ENCODE measurements at regions not wholly inside any gene's neighbourhood (a gene's known extent, or its start where the extent isn't known, plus 50 kb on each side); places are given as distances from the start of the nearest gene placed in this dataset.

DNA sequence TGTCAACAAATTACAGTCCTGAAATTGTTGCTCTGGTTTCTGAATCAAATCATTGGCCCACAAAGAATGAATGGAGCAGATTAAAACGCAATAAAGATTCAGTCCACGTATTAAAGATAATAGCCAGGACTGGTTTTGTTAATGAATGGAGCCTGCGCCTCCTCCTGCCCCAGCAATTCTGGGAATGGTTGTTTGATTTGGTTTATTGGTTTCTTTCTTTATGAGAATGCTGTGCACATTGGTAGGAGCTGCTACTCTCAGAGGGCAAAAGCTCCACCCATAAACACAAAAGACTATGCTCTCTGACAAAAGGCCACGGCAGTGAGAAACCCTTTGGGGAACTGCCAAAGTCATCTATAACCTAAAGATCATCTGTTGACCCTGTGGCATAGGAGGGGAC is 261.1 kb downstream of the ABHD5 start:
- TF ChIP-seq SPI1 (IDR thresholded peaks at IDR 0.05; ENCODE audit: borderline replicate concordance, low read depth) = no peak
- TF ChIP-seq, protein P1, sequence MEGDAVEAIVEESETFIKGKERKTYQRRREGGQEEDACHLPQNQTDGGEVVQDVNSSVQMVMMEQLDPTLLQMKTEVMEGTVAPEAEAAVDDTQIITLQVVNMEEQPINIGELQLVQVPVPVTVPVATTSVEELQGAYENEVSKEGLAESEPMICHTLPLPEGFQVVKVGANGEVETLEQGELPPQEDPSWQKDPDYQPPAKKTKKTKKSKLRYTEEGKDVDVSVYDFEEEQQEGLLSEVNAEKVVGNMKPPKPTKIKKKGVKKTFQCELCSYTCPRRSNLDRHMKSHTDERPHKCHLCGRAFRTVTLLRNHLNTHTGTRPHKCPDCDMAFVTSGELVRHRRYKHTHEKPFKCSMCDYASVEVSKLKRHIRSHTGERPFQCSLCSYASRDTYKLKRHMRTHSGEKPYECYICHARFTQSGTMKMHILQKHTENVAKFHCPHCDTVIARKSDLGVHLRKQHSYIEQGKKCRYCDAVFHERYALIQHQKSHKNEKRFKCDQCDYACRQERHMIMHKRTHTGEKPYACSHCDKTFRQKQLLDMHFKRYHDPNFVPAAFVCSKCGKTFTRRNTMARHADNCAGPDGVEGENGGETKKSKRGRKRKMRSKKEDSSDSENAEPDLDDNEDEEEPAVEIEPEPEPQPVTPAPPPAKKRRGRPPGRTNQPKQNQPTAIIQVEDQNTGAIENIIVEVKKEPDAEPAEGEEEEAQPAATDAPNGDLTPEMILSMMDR (IDR thresholded peaks at IDR 0.05; ENCODE audit: insufficient read depth, low read length) = no peak
- TF ChIP-seq POLR2AphosphoS5 (IDR thresholded peaks at IDR 0.05; ENCODE audit: low read depth) = no peak
- TF ChIP-seq GABPA (IDR thresholded peaks at IDR 0.05; ENCODE audit: low read depth) = no peak
- TF ChIP-seq, protein P2, sequence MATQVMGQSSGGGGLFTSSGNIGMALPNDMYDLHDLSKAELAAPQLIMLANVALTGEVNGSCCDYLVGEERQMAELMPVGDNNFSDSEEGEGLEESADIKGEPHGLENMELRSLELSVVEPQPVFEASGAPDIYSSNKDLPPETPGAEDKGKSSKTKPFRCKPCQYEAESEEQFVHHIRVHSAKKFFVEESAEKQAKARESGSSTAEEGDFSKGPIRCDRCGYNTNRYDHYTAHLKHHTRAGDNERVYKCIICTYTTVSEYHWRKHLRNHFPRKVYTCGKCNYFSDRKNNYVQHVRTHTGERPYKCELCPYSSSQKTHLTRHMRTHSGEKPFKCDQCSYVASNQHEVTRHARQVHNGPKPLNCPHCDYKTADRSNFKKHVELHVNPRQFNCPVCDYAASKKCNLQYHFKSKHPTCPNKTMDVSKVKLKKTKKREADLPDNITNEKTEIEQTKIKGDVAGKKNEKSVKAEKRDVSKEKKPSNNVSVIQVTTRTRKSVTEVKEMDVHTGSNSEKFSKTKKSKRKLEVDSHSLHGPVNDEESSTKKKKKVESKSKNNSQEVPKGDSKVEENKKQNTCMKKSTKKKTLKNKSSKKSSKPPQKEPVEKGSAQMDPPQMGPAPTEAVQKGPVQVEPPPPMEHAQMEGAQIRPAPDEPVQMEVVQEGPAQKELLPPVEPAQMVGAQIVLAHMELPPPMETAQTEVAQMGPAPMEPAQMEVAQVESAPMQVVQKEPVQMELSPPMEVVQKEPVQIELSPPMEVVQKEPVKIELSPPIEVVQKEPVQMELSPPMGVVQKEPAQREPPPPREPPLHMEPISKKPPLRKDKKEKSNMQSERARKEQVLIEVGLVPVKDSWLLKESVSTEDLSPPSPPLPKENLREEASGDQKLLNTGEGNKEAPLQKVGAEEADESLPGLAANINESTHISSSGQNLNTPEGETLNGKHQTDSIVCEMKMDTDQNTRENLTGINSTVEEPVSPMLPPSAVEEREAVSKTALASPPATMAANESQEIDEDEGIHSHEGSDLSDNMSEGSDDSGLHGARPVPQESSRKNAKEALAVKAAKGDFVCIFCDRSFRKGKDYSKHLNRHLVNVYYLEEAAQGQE (IDR thresholded peaks at IDR 0.05; ENCODE audit: insufficient replicate concordance, low read depth) = no peak
- Histone ChIP-seq H3K4me3 (replicated peaks; ENCODE audit: insufficient read depth, low read length) (no peak overlapping the region), H3K27me3 (ENCODE audit: insufficient read depth, poor library complexity, severe bottlenecking) (peaks cover 3% of the 10 kb centered on the region), H3K27ac (replicated peaks) (no peak overlapping the region)
- DNase-seq (ENCODE audit: low read depth in 1 of 2, low spot score in 1 of 2) = no peak

DNA sequence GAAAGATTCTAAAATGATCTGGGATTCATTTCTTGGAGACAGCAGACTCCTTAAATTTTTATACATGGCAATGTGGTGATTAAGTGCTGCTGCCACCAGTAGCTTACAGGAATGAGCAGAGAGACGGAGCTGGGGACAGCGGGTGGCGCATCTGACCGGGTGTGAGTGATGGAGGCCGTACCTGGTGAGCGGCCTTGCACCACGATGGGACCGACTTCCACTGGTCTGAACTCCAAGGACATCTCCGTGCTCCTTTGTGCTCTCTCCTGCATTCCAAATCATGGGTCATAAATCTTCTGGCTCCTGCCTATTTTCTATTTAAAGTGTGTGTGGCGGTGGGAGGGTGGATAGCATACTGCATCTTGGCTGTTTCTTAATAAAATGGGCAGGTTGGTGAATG is 262.6 kb downstream of the ABHD5 start:
- no peak for DNase-seq (ENCODE audit: low read depth in 1 of 2, low spot score in 1 of 2)
- no peak overlapping the region for H3K4me3 ChIP-seq (replicated peaks; ENCODE audit: insufficient read depth, low read length)
- H3K27me3 ChIP-seq (ENCODE audit: insufficient read depth, poor library complexity, severe bottlenecking) = peaks cover 3% of the 10 kb centered on the region
- no peak overlapping the region for H3K27ac ChIP-seq (replicated peaks)
- TF ChIP-seq SPI1 (IDR thresholded peaks at IDR 0.05; ENCODE audit: borderline replicate concordance, low read depth) (no peak), POLR2AphosphoS5 (IDR thresholded peaks at IDR 0.05; ENCODE audit: low read depth) (no peak), GABPA (IDR thresholded peaks at IDR 0.05; ENCODE audit: low read depth) (no peak)
- TF ChIP-seq, protein P2 (IDR thresholded peaks at IDR 0.05; ENCODE audit: insufficient replicate concordance, low read depth) = no peak
- TF ChIP-seq, protein P1 (IDR thresholded peaks at IDR 0.05; ENCODE audit: insufficient read depth, low read length) = no peak

DNA sequence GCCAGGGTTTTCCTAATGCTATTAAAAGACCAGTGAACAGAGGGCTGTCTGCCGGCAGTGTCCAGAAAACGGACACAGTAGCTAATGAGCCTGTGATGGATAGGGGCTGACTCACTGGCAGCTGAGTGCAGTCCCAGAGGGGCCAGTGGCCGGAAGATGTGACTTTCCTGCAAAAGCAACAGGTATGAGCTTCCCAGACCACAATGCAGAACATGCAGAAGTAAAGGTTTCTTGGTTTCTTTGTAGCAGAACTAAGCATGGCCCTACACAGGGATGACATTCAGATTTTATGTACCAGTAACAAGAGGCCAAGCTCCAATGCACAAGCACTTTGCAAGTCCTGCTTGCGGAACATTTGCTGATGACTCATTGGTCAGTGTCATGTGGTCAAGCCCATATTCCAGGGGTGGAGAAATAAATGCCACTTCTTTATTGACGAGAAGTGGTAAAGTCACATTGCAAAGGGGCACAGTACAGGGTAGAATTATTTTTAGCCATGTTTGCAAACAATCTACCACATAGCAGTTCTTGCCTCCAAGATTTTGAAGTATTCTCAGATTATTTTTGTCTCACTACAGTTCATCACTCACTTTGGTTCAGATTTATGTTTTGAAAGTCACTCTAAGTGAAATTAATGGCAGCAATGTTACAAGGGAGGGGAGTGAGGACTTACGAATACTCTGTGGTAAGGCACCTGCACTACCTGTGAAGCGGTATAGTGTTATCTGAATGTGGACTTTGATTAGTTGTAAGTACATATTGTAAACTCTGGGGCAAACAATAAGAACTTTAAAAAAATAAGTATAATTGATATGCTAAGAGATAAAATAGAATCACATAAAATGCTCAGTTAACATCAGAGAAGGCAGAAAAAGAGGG is 263.3 kb downstream of the ABHD5 start:
- no peak overlapping the region for H3K4me3 ChIP-seq (replicated peaks; ENCODE audit: insufficient read depth, low read length)
- no peak for DNase-seq (ENCODE audit: low read depth in 1 of 2, low spot score in 1 of 2)
- TF ChIP-seq, protein P2 (IDR thresholded peaks at IDR 0.05; ENCODE audit: insufficient replicate concordance, low read depth) = no peak
- TF ChIP-seq POLR2AphosphoS5 (IDR thresholded peaks at IDR 0.05; ENCODE audit: low read depth) (no peak), SPI1 (IDR thresholded peaks at IDR 0.05; ENCODE audit: borderline replicate concordance, low read depth) (no peak), GABPA (IDR thresholded peaks at IDR 0.05; ENCODE audit: low read depth) (no peak)
- TF ChIP-seq, protein P1 (IDR thresholded peaks at IDR 0.05; ENCODE audit: insufficient read depth, low read length) = no peak
- no peak overlapping the region for H3K27ac ChIP-seq (replicated peaks)
- peaks cover 3% of the 10 kb centered on the region for H3K27me3 ChIP-seq (ENCODE audit: insufficient read depth, poor library complexity, severe bottlenecking)

Data from HL-60 (cell line).